Neural progenitor cell (in vitro differentiated cells): ENCODE measurements at regions not wholly inside any gene's neighbourhood (a gene's known extent, or its start where the extent isn't known, plus 50 kb on each side); places are given as distances from the start of the nearest gene placed in this dataset.

Source experiments
- CTCF ChIP-seq: fragments of 200-600 bp; sonication (generic); IDR thresholded peaks from 2 replicates; pipeline ENCODE4 v1.5.1; 2017; ENCODE audit warnings: antibody characterized with exemption, mild to moderate bottlenecking
- EZH2 ChIP-seq: fragments of 200-600 bp; sonication (generic); IDR thresholded peaks from 2 replicates; pipeline ENCODE4 v1.6.1; 2017; ENCODE audit warnings: antibody characterized with exemption, mild to moderate bottlenecking, moderate library complexity

GRCh38 chr14:40727107-40727506 lies 879.6 kb upstream of the LRFN5 start:
- TF ChIP-seq CTCF (no peak), EZH2 (no peak)
